Testis (tissue), 2 donors: ENCODE measurements at regions not wholly inside any gene's neighbourhood (a gene's known extent, or its start where the extent isn't known, plus 50 kb on each side); places are given as distances from the start of the nearest gene placed in this dataset.

Source experiments
- CTCF ChIP-seq, 3 experiments: fragments of 450-650 bp in 2 of 3; fragments of 200-600 bp in 1 of 3; sonication (generic) in 1 of 3; IDR thresholded peaks; one replicate each; pipeline ENCODE4 v1.5.1; 2016 to 2019; ENCODE audit warnings: antibody characterized with exemption in 3 of 3, mild to moderate bottlenecking in 2 of 3, moderate library complexity in 1 of 3
- POLR2A ChIP-seq: fragments of 450-650 bp; IDR thresholded peaks from one replicate; pipeline ENCODE4 v1.6.1; 2017; ENCODE audit warnings: antibody characterized with exemption, mild to moderate bottlenecking, moderate library complexity

DNA sequence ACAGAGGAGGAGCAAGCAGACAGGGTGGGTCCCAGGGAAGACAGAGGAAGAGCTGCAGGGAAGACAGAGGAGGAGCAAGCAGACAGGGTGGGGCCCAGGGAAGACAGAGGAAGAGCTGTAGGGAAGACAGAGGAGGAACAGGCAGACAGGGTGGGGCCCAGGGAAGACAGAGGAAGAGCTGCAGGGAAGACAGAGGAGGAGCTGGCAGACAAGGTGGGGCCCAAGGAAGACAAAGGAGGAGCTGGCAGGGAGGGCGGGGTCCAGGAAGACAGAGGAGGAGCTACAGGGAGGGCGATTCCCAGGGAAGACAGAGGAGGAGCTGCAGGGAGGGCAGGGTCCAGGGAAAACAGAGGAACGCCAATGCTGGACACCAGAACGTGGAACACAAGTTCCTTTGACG is 66.5 kb downstream of the PLXNA1 start:
- TF ChIP-seq CTCF (IDR thresholded peaks at IDR 0.05) = no peak
- TF ChIP-seq POLR2A = no peak
